ENCODE measurements at regions not wholly inside any gene's neighbourhood (a gene's known extent, or its start where the extent isn't known, plus 50 kb on each side); places are given as distances from the start of the nearest gene placed in this dataset.

- DNase-seq (ENCODE audit: low read depth in 2 of 2), result no peak
- H3K4me3 ChIP-seq (replicated peaks in 1 of 2; ENCODE audit: low read depth in 2 of 2, low read length in 2 of 2), result no peak overlapping the region
- TF ChIP-seq CTCF (IDR thresholded peaks at IDR 0.05; ENCODE audit: low read depth, low read length), result no peak
Measured at GRCh38 chr13:59211606-59212005, 952.1 kb downstream of the DIAPH3 start.

GRCh38 chr13:59229401-59229800 lies 934.3 kb downstream of the DIAPH3 start:
- no peak overlapping the region for H3K4me3 ChIP-seq (replicated peaks in 1 of 2; ENCODE audit: low read depth in 2 of 2, low read length in 2 of 2)
- no peak for DNase-seq (ENCODE audit: low read depth in 2 of 2)
- no peak for TF ChIP-seq CTCF (IDR thresholded peaks at IDR 0.05; ENCODE audit: low read depth, low read length)

- H3K4me3 ChIP-seq (replicated peaks in 1 of 2; ENCODE audit: low read depth in 2 of 2, low read length in 2 of 2), result no peak overlapping the region
- no peak for TF ChIP-seq CTCF (IDR thresholded peaks at IDR 0.05; ENCODE audit: low read depth, low read length)
- DNase-seq (ENCODE audit: low read depth in 2 of 2), result no peak
Measured at GRCh38 chr13:59229861-59230260, 933.9 kb downstream of the DIAPH3 start.

GRCh38 chr13:59230484-59231264 lies 933.1 kb downstream of the DIAPH3 start:
- no peak for TF ChIP-seq CTCF (IDR thresholded peaks at IDR 0.05; ENCODE audit: low read depth, low read length)
- H3K4me3 ChIP-seq (replicated peaks in 1 of 2; ENCODE audit: low read depth in 2 of 2, low read length in 2 of 2), result no peak overlapping the region
- DNase-seq (ENCODE audit: low read depth in 2 of 2), result no peak

- no peak for DNase-seq (ENCODE audit: low read depth in 2 of 2)
- no peak overlapping the region for H3K4me3 ChIP-seq (replicated peaks in 1 of 2; ENCODE audit: low read depth in 2 of 2, low read length in 2 of 2)
- TF ChIP-seq CTCF (IDR thresholded peaks at IDR 0.05; ENCODE audit: low read depth, low read length), result no peak
Measured at GRCh38 chr13:59236309-59236919, 927.3 kb downstream of the DIAPH3 start.

GRCh38 chr13:59236944-59237343 lies 926.8 kb downstream of the DIAPH3 start:
- DNase-seq (ENCODE audit: low read depth in 2 of 2), result no peak
- TF ChIP-seq CTCF (IDR thresholded peaks at IDR 0.05; ENCODE audit: low read depth, low read length), result no peak
- H3K4me3 ChIP-seq (replicated peaks in 1 of 2; ENCODE audit: low read depth in 2 of 2, low read length in 2 of 2), result no peak overlapping the region
